Rectal smooth muscle tissue (tissue), 1 donor: ENCODE measurements at regions not wholly inside any gene's neighbourhood (a gene's known extent, or its start where the extent isn't known, plus 50 kb on each side); places are given as distances from the start of the nearest gene placed in this dataset.
"Not testable (repeated sequence)": the region's sequence is repeated elsewhere in the genome, so short reads cannot be mapped to it uniquely, and the experiment has no call there.

Experiments
- H3K27ac ChIP-seq: one replicate; pipeline ENCODE4 v1.7.0; 2013; ENCODE audit warnings: low read depth, low read length, inconsistent platforms
- H3K27me3 ChIP-seq: one replicate; pipeline ENCODE4 v1.7.0; 2013; ENCODE audit warnings: low read length; ENCODE audit not compliant: control insufficient read depth, insufficient read depth
- H3K36me3 ChIP-seq: one replicate; pipeline ENCODE4 v1.7.0; 2013; ENCODE audit warnings: low read length; ENCODE audit not compliant: control insufficient read depth, insufficient read depth
- H3K4me1 ChIP-seq: one replicate; pipeline ENCODE4 v1.7.0; 2013; ENCODE audit warnings: low read length; ENCODE audit not compliant: control insufficient read depth, insufficient read depth
- H3K4me3 ChIP-seq: one replicate; pipeline ENCODE4 v1.7.0; 2013; ENCODE audit warnings: low read length
- H3K9ac ChIP-seq: one replicate; pipeline ENCODE4 v1.7.0; 2013; ENCODE audit warnings: low read length

DNA sequence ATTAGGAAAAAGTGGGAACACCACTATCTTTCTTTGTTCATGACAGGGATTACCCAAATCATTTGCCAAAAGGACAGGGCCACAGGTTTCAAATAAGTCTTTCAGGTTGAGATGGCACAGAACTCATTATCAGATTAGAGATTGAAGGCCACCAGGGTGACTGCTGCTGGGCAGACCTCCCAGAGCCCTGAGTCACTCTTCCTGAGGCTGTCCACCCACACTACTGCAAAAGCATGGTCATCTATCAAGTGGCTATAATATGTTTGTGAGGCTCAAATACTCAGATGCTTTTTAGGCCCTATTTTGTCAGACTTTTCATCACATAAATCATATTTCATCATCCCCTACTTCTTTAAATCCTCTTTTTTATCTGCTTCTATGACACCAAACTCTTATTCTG is 155.3 kb upstream of the CCDC196 start:
- H3K27ac ChIP-seq, result no peak overlapping the region
- H3K9ac ChIP-seq, result no peak overlapping the region

DNA sequence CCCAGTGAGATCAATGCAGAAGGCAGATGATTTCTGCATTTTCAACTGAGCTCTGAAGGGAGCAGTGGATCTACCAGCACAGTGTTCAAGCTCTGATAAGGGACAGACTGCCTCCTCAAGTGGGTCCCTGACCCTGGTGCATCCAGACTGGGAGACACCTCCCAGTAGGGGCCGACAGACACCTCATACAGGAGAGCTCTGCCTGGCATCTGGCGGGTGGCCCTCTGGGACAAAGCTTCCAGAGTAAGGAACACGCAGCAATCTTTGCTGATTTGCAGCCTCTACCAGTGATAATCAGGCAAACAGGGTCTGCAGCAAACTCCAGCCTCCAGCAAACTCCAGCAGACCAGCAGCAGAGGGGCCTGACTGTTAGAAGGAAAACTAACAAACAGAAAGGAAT is 152.9 kb upstream of the CCDC196 start:
- not testable (repeated sequence) for H3K36me3 ChIP-seq, H3K27ac ChIP-seq, H3K4me1 ChIP-seq, H3K9ac ChIP-seq, H3K27me3 ChIP-seq, H3K4me3 ChIP-seq

More for the DNA sequence above, 155.3 kb upstream of the CCDC196 start:
- Histone ChIP-seq H3K27me3 (no peaks in the 10 kb centered on the region), H3K4me1 (no peaks in the 10 kb centered on the region), H3K36me3 (no peaks in the 10 kb centered on the region), H3K4me3 (no peak overlapping the region)

DNA sequence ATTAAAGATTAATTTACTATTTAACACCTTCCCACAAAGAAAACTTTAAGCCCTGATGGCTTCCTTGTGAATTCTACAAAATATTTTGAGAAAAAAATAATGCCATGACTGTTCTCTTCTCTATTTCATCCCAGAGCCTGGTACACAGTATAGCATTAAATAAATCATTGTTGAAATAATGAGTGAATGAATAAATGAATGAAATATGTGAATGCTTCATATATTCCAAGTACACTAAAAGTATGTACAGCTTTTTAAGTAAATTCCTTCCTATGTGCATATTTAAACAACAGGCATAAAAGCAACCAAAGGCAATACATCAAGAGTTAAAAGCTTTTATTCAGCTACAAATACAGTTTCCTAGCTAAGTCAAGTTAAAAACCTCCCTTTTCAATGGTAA is 144.9 kb upstream of the CCDC196 start:
- Histone ChIP-seq H3K27ac (no peak overlapping the region), H3K4me1 (no peaks in the 10 kb centered on the region), H3K36me3 (no peaks in the 10 kb centered on the region), H3K4me3 (no peak overlapping the region), H3K27me3 (no peaks in the 10 kb centered on the region), H3K9ac (no peak overlapping the region)

GRCh38 chr14:66345986-66346385 is 140.2 kb upstream of the CCDC196 start:
- Histone ChIP-seq H3K36me3 (no peaks in the 10 kb centered on the region), H3K9ac (no peak overlapping the region), H3K4me3 (no peak overlapping the region), H3K4me1 (no peaks in the 10 kb centered on the region), H3K27me3 (no peaks in the 10 kb centered on the region), H3K27ac (no peak overlapping the region)

GRCh38 chr14:66351310-66351709 is 134.9 kb upstream of the CCDC196 start:
- Histone ChIP-seq H3K36me3 (no peaks in the 10 kb centered on the region), H3K27me3 (no peaks in the 10 kb centered on the region), H3K27ac (no peak overlapping the region), H3K4me3 (no peak overlapping the region), H3K4me1 (no peaks in the 10 kb centered on the region), H3K9ac (no peak overlapping the region)

DNA sequence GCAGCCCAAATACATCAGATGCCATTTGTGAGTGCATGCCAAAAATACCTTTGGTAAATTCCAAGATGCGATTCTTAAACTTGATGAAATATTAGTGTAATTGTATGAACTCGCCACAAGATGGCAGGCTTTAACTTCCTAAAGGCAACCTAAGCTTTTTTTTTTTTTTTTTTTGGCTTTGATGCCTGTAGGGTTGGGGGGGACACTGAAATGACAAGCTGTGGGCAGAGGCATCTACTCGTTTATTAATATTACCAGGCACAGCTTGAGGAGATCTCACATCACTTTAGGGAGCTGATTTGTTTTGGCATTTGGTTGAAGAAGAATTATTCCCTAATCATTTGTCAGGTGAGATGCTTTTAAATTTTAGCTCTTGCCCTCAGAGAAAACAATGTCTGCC is 126.7 kb upstream of the CCDC196 start:
- Histone ChIP-seq H3K9ac (no peak overlapping the region), H3K4me1 (no peaks in the 10 kb centered on the region)

DNA sequence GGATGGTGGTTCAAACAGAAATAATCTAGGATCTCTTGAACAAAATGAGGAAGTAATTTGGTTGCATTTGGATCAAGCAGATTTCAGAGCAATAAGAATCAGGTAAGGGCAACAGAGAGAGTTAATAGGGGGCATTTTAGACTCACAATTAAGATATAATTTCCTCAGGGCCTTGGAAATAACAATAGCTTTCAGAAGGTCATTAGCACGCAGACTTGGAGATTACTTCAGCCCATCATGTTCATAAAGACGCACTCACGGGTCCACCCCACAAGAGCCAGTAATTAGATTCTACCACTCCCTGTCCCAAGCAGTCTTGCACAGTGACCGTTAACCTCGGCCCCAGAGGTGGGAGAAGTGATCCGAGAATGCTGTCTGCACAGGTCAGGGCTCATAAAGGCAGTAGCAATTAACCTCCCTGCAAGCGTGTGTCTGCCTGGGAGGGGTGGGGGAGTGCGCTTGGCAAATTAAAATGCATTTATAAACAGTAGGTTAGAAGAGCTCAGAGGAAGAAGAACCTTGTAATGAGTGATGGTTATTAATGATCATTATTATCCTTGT is 125.7 kb upstream of the CCDC196 start:
- no peaks in the 10 kb centered on the region for H3K4me1 ChIP-seq

More for the DNA sequence above, 126.7 kb upstream of the CCDC196 start:
- no peak overlapping the region for H3K4me3 ChIP-seq
- H3K27me3 ChIP-seq, result no peaks in the 10 kb centered on the region
- H3K27ac ChIP-seq, result no peak overlapping the region
- no peaks in the 10 kb centered on the region for H3K36me3 ChIP-seq

GRCh38 chr14:66361013-66361412 is 125.2 kb upstream of the CCDC196 start:
- H3K27me3 ChIP-seq, result no peaks in the 10 kb centered on the region
- no peak overlapping the region for H3K4me3 ChIP-seq
- no peak overlapping the region for H3K9ac ChIP-seq
- H3K36me3 ChIP-seq, result no peaks in the 10 kb centered on the region
- H3K27ac ChIP-seq, result no peak overlapping the region
- no peaks in the 10 kb centered on the region for H3K4me1 ChIP-seq

More for the DNA sequence above, 125.7 kb upstream of the CCDC196 start:
- Histone ChIP-seq H3K36me3 (no peaks in the 10 kb centered on the region), H3K9ac (no peak overlapping the region), H3K27ac (no peak overlapping the region), H3K27me3 (no peaks in the 10 kb centered on the region), H3K4me3 (no peak overlapping the region)

GRCh38 chr14:66365388-66365787 is 120.8 kb upstream of the CCDC196 start:
- Histone ChIP-seq H3K9ac (no peak overlapping the region), H3K4me3 (no peak overlapping the region), H3K4me1 (no peaks in the 10 kb centered on the region), H3K36me3 (no peaks in the 10 kb centered on the region), H3K27me3 (no peaks in the 10 kb centered on the region), H3K27ac (no peak overlapping the region)

DNA sequence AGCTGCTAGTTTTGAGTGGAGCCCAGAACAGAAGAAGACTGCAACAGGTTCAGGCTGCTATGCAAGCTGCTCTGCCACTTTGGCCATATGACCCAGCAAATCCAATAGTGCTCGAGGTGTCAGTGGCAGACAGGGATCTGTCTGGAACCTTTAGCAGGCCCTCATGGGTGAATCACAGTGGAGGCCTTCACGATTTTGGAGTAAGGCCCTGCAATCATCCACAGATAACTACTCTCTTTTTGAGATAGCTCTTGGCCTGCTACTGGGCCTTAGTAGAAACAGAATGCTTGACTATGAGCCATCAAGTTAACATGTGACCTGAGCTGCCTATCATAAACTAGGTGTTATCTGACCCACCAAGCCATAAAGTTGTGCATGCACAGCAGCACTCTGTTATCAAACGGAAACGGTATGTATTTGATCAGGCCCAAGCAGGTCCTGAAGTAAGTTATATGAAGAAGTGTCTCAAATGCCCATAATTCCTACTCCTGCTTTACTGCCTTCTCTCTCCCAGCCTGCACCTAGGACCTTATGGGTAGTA is 116.9 kb upstream of the CCDC196 start:
- Histone ChIP-seq H3K36me3 (no peaks in the 10 kb centered on the region), H3K27me3 (no peaks in the 10 kb centered on the region), H3K4me3 (no peak overlapping the region), H3K27ac (no peak overlapping the region), H3K9ac (no peak overlapping the region), H3K4me1 (no peaks in the 10 kb centered on the region)

DNA sequence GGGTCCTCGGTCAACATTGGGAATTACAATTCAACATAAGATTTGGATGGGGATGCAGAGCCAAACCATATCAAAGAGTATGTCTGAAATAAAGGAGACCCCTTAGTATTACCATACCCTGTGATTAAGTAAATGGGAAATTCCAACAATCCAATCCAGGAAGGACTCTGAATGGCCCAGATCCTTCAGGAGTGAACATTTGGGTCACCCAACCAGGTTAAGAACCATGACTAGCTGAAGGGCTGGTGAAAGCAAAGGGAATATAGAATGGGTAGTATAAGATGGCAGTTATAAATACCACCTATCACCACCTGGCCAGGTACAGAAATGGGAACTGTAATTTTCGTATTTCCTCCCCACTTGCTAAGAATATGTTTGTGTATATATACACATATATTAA is 114.4 kb upstream of the CCDC196 start:
- Histone ChIP-seq H3K4me3 (no peak overlapping the region), H3K4me1 (no peaks in the 10 kb centered on the region), H3K27me3 (no peaks in the 10 kb centered on the region), H3K36me3 (no peaks in the 10 kb centered on the region), H3K9ac (no peak overlapping the region), H3K27ac (no peak overlapping the region)

DNA sequence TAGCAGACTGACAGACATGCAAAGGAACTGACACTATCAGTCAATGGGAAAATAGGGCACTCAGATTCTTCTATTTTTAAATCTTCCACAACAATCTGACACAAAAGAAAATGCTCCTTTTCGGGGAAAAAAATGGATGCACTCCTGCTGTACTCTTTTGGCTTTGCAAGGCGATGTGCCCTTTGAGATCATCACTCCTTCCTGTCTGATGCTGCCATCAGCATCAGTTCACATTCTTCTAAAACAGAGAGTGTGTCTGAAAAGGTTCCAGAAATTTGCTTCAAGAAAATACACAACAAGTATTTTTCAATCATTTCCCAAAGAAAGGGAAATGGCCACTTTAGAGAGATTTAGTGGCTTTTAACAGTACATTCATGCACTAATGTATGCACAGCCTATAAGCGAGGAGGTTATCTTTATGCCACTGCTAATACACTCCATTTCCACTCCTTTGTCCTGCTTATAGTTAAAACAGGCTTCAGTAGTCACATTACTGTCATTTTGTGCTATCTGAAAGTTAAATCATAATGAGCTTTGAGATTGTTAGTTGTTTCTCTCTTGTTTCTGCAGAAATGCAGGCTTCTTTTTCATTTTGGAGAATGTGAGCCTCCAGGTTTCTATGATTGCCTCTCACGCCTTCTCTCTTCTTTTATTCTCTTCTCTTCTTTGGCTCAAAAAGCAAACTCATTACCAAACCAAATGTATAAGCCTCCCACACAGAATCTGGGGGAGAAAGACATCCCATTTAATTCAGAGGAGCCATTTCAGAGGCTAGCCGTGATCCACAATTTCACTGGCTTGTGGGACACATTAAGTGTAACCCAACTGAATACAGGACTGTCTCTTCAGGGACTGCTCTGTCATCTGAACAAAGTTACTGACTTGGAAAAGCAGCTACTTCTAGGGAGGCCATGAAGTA is 110.9 kb upstream of the CCDC196 start:
- H3K27me3 ChIP-seq, result no peaks in the 10 kb centered on the region
- H3K27ac ChIP-seq, result no peak overlapping the region
- H3K4me1 ChIP-seq, result no peaks in the 10 kb centered on the region
- no peaks in the 10 kb centered on the region for H3K36me3 ChIP-seq
- H3K9ac ChIP-seq, result no peak overlapping the region
- no peak overlapping the region for H3K4me3 ChIP-seq
